PC-3 (cell line): ENCODE measurements at regions not wholly inside any gene's neighbourhood (a gene's known extent, or its start where the extent isn't known, plus 50 kb on each side); places are given as distances from the start of the nearest gene placed in this dataset.

Experiments
- CTCF ChIP-seq: fragments of 300-600 bp; sonication (generic); conservative IDR thresholded peaks from 2 replicates; pipeline ENCODE4 v1.5.1; 2017; ENCODE audit warnings: antibody characterized with exemption, low read depth, mild to moderate bottlenecking, low read length
- EZH2 ChIP-seq: fragments of 300-600 bp; sonication (generic); IDR thresholded peaks from one replicate; pipeline ENCODE4 v1.6.1; 2017; ENCODE audit warnings: antibody characterized with exemption, mild to moderate bottlenecking, low read length; ENCODE audit not compliant: unreplicated experiment
- EZH2phosphoT487 ChIP-seq: fragments of 300-600 bp; sonication (generic); IDR thresholded peaks from 2 replicates; pipeline ENCODE4 v1.6.1; 2018; ENCODE audit warnings: mild to moderate bottlenecking, antibody characterized with exemption, low read length, borderline replicate concordance

DNA sequence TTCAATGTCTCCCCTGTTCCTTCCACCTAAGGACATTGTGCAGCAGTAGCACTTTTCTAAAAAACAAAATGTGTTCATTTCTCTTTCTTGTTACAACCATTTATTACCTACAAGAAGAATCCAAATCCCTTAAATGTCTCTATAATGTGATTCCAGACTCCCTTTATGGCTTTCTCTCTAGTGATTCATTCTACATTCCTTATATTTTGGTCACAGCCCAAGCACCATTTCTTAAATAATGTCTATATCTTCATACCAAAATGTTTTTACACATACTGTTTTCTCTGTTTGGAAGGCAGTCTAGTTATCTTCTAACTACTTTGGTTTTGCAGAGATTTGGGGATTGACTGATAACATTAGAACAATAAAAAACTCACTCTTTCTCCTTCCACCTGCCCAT is 1037.3 kb upstream of the FLRT2 start:
- TF ChIP-seq CTCF (no peak), EZH2 (no peak), EZH2phosphoT487 (no peak)
